Common myeloid progenitor, CD34-positive (primary cell): ENCODE measurements at regions not wholly inside any gene's neighbourhood (a gene's known extent, or its start where the extent isn't known, plus 50 kb on each side); places are given as distances from the start of the nearest gene placed in this dataset.
"Not testable (repeated sequence)": the region's sequence is repeated elsewhere in the genome, so short reads cannot be mapped to it uniquely, and the experiment has no call there.

ENCODE experiments used
- CTCF ChIA-PET: fragments of 350-600 bp; sonication (Branson Sonifier 250); formaldehyde crosslinking; loops from one replicate; lab custom pipeline; 2021; ENCODE audit warnings: antibody characterized with exemption; lab: Charles Lee
- POLR2A ChIA-PET: fragments of 350-600 bp; sonication (Branson Sonifier 250); formaldehyde crosslinking; loops from one replicate; lab custom pipeline; 2021; ENCODE audit warnings: antibody characterized with exemption; lab: Charles Lee
- DNase-seq, 3 donors: peaks; one replicate each; pipeline versions ENCODE4 v3.0.0 to v3.0.0-alpha.2; 2013
- H3K27ac ChIP-seq, 2 experiments: 1 replicate in 1 of 2; 2 replicates in 1 of 2; pipeline ENCODE4 v1.7.0; 2013; ENCODE audit warnings: inconsistent platforms in 2 of 2, low read length in 2 of 2, mild to moderate bottlenecking in 2 of 2, low read depth in 1 of 2, moderate library complexity in 1 of 2; ENCODE audit not compliant: severe bottlenecking in 2 of 2, insufficient read depth in 1 of 2, poor library complexity in 1 of 2
- H3K27me3 ChIP-seq, 5 experiments: replicated peaks in 2 of 5; 1 replicate in 3 of 5; 2 replicates in 2 of 5; pipeline versions ENCODE4 v1.6.1 to v1.7.0; 2013; ENCODE audit warnings: low read length in 4 of 5, mild to moderate bottlenecking in 2 of 5, moderate library complexity in 2 of 5, inconsistent platforms in 1 of 5; ENCODE audit not compliant: insufficient read depth in 5 of 5, control insufficient read depth in 4 of 5
- H3K36me3 ChIP-seq, 4 experiments: 1 replicate in 2 of 4; 2 replicates in 2 of 4; pipeline versions ENCODE4 v1.6.1 to v1.7.0; 2013; ENCODE audit warnings: low read length in 3 of 4, control low read depth in 1 of 4, mild to moderate bottlenecking in 1 of 4; ENCODE audit not compliant: control insufficient read depth in 4 of 4, insufficient read depth in 4 of 4
- H3K4me1 ChIP-seq, 4 experiments: 1 replicate in 3 of 4; 2 replicates in 1 of 4; pipeline versions ENCODE4 v1.6.1 to v1.7.1; 2013; ENCODE audit warnings: low read length in 3 of 4, mild to moderate bottlenecking in 3 of 4, control low read depth in 1 of 4, inconsistent platforms in 1 of 4, moderate library complexity in 1 of 4; ENCODE audit not compliant: control insufficient read depth in 4 of 4, insufficient read depth in 4 of 4; ENCODE audit errors: control extremely low read depth in 1 of 4
- H3K4me3 ChIP-seq, 7 experiments: 1 replicate in 4 of 7; 2 replicates in 3 of 7; pipeline versions ENCODE4 v1.5.1 to v1.7.0; 2013; ENCODE audit warnings: mild to moderate bottlenecking in 7 of 7, low read length in 6 of 7, moderate library complexity in 6 of 7, inconsistent platforms in 2 of 7, low read depth in 2 of 7, control low read depth in 1 of 7; ENCODE audit not compliant: insufficient read depth in 4 of 7, control insufficient read depth in 1 of 7; ENCODE audit errors: extremely low read depth in 1 of 7
- H3K9me3 ChIP-seq, 5 experiments: 1 replicate in 4 of 5; 2 replicates in 1 of 5; pipeline versions ENCODE4 v1.6.1 to v1.7.1; 2013; ENCODE audit warnings: low read length in 4 of 5, mild to moderate bottlenecking in 2 of 5, inconsistent platforms in 1 of 5, low read depth in 1 of 5, moderate library complexity in 1 of 5; ENCODE audit not compliant: control insufficient read depth in 4 of 5, insufficient read depth in 2 of 5; ENCODE audit errors: control extremely low read depth in 1 of 5
- WGBS: methylation state at CpG from one replicate; pipeline ENCODE4 v1.1.5; 2013; ENCODE audit not compliant: insufficient coverage; 5-methylcytosine and 5-hydroxymethylcytosine counted together

- H3K9me3 ChIP-seq = peaks cover 4 to 39% (median 17%) of the 10 kb centered on the region in 5 experiments
- CTCF ChIA-PET = no interaction called here
- H3K27me3 ChIP-seq = no peaks in the 10 kb centered on the region
- no peak overlapping the region for H3K27ac ChIP-seq
- DNase-seq = no peak
- H3K4me3 ChIP-seq = no peak overlapping the region
- H3K4me1 ChIP-seq = no peaks in the 10 kb centered on the region
- 95% methylated on average over 5 of the region's 5 CpGs for WGBS
- H3K36me3 ChIP-seq = no peaks in the 10 kb centered on the region
- POLR2A ChIA-PET = no interaction called here
These were observed 166.4 kb downstream of the CD24 start for GRCh38 chr6:106807947-106808611.

- H3K4me3 ChIP-seq, CTCF ChIA-PET, H3K27me3 ChIP-seq, H3K27ac ChIP-seq, DNase-seq, H3K4me1 ChIP-seq, POLR2A ChIA-PET, H3K36me3 ChIP-seq: not testable (repeated sequence)
- WGBS = no CpG with 5 or more reads among the region's 4 CpGs
- peaks cover 4 to 36% (median 14%) of the 10 kb centered on the region in 5 experiments for H3K9me3 ChIP-seq
These were observed 168.3 kb downstream of the CD24 start for GRCh38 chr6:106806253-106806652.

GRCh38 chr6:106805771-106806170 lies 168.8 kb downstream of the CD24 start:
- Histone ChIP-seq H3K27me3 (peaks cover 0 to 5% (median 0%) of the 10 kb centered on the region in 5 experiments), H3K4me1 (no peaks in the 10 kb centered on the region), H3K4me3 (no peak overlapping the region), H3K9me3 (peaks cover 4 to 32% (median 13%) of the 10 kb centered on the region in 5 experiments), H3K27ac (no peak overlapping the region), H3K36me3 (no peaks in the 10 kb centered on the region)
- no peak for DNase-seq
- CTCF ChIA-PET = no interaction called here
- 96% methylated on average over 27 of the region's 27 CpGs for WGBS
- POLR2A ChIA-PET = no interaction called here

DNA sequence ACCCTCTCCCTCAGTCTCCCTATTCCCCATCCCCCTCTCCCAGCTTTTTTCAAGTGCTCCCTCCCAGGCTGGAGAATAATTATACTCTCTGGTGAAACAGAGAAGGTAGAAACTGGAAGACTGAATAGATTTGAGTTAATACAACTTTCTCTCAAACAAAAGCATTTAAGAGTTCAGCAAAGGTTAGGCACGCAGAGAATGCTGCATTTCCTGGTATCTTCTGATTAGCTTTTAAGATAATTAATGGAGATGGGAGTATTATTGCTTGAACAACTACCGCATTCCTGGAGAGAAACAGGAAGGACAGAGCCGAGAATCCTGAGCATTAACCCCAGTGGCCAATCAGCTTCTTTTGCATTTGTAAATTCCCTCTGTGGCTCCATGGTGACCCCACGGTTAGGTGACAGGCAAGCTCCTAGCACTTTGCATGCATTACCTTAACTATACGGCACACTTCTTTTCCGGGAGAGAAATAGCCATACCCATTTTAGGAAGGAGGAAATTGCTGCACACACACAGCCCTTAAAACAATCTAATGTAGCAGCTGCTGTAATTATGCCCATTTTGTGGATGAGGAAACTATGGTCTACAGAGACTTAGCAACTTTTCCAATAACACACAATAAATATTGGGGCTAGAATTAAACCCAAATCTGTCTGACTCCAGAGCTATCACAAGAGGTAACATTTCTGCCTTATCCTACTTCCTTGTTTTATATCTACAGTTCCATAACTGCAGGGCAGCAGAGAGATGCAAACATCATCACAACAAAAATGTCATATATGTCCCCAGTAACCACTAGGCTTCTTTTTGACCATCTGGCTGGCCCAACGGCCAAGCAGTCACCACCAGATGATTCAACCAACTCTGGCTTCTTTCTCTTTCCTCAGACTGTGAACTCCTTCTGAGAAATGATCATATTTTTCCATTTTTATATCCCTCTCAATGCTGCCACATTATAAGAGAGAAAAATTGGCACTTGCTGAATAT lies 169.9 kb downstream of the CD24 start:
- Histone ChIP-seq H3K27ac (no peak overlapping the region), H3K36me3 (no peaks in the 10 kb centered on the region)
- WGBS = 81% methylated on average over 4 of the region's 7 CpGs

DNA sequence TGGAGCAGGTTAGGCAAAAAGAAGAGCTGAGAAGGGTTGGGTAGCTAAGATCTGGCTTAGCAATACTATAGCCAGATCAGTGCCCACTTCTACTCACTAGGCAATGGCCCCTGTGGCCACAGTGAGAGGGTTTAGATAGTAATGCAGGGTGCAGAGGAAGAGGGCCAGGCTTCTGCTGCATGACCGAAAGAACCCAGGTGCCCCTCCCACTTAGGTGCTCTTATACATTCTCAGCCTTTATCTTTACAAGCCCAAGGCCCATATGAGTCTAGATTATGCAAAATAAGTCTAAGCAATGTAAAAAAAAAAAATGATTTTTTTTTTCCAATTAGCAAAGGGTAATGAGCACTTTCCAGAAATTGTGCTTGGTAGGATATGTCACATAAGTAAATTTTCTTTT lies 171.3 kb downstream of the CD24 start:
- POLR2A ChIA-PET = no interaction called here
- no peaks in the 10 kb centered on the region for H3K36me3 ChIP-seq
- WGBS = no CpG with 5 or more reads among the region's 1 CpG

More for the DNA sequence above, 169.9 kb downstream of the CD24 start:
- Histone ChIP-seq H3K27me3 (peaks cover 0 to 5% (median 0%) of the 10 kb centered on the region in 5 experiments), H3K9me3 (peaks cover 4 to 22% (median 11%) of the 10 kb centered on the region in 5 experiments), H3K4me1 (no peaks in the 10 kb centered on the region), H3K4me3 (no peak overlapping the region)
- CTCF ChIA-PET = no interaction called here
- DNase-seq = no peak
- POLR2A ChIA-PET = no interaction called here

GRCh38 chr6:106802139-106802538 lies 172.4 kb downstream of the CD24 start:
- 90% methylated on average over 5 of the region's 5 CpGs for WGBS
- Histone ChIP-seq H3K27me3 (peaks cover 0 to 5% (median 0%) of the 10 kb centered on the region in 5 experiments), H3K36me3 (no peaks in the 10 kb centered on the region), H3K9me3 (no peaks in the 10 kb centered on the region), H3K4me3 (no peak overlapping the region), H3K27ac (no peak overlapping the region), H3K4me1 (no peaks in the 10 kb centered on the region)
- DNase-seq = no peak
- ChIA-PET POLR2A (interaction anchor here (0.5 kb wide), 1 partner anchor 35 kb away, joined by 4 read pairs; no protein-coding TSS in a partner anchor), CTCF (no interaction called here)

More for the DNA sequence above, 171.3 kb downstream of the CD24 start:
- Histone ChIP-seq H3K27me3 (peaks cover 0 to 5% (median 0%) of the 10 kb centered on the region in 5 experiments), H3K27ac (no peak overlapping the region), H3K9me3 (peaks cover under 1 to 8% (median 5%) of the 10 kb centered on the region in 5 experiments), H3K4me1 (no peaks in the 10 kb centered on the region), H3K4me3 (no peak overlapping the region)
- DNase-seq = no peak
- CTCF ChIA-PET = no interaction called here

DNA sequence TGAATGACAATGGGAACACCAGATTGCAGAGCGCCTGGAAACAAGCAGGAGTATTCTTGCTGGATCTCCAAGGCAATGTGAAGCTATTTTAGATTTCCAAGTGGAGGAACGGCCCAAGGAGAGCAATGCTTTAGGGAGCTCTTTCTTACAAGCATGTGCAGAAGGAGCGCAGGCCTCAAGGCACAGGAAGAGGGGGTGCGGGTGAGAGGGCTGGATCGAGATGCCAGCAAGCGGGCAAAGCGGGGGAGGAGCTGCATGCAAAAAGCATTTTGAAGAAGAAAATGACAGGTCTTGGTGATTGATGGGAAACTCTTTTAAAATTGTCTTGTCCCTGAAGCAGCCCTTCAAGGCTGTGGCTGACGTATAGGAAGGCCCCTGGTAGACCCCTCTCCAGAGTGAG lies 171.9 kb downstream of the QRSL1 start:
- no peak for DNase-seq
- Histone ChIP-seq H3K9me3 (no peaks in the 10 kb centered on the region), H3K27ac (no peak overlapping the region), H3K4me1 (no peaks in the 10 kb centered on the region), H3K4me3 (no peak overlapping the region), H3K27me3 (peaks cover 0 to 5% (median 0%) of the 10 kb centered on the region in 5 experiments), H3K36me3 (no peaks in the 10 kb centered on the region)
- ChIA-PET POLR2A (no interaction called here), CTCF (no interaction called here)
- WGBS = 98% methylated on average over 8 of the region's 8 CpGs
